EH (cell line): ENCODE measurements at regions not wholly inside any gene's neighbourhood (a gene's known extent, or its start where the extent isn't known, plus 50 kb on each side); places are given as distances from the start of the nearest gene placed in this dataset.
"Not testable (repeated sequence)": the region's sequence is repeated elsewhere in the genome, so short reads cannot be mapped to it uniquely, and the experiment has no call there.

ENCODE experiments used
- DNase-seq: peaks from one replicate; pipeline ENCODE4 v3.0.0-alpha.2; 2015; ENCODE audit warnings: low read depth

DNA sequence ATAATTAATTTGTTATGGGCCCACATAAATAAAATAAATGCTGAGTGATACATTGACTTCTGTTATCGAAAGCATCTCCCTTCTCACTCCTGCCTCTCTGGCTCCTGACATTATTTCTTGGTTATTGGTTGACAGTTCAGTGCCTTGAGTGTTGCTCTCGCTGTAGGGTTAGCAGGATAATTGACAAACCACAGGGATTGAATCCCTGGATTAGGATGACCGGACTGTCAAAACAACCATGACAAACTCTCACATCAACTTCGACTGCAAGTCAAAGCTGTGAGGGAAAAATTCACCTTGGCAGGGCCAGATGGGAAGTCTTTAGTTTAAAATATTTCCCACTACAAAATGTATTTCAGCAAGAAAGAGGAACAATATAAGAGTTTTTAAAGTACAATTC is 245.4 kb upstream of the TFAP2D start:
- DNase-seq = no peak

DNA sequence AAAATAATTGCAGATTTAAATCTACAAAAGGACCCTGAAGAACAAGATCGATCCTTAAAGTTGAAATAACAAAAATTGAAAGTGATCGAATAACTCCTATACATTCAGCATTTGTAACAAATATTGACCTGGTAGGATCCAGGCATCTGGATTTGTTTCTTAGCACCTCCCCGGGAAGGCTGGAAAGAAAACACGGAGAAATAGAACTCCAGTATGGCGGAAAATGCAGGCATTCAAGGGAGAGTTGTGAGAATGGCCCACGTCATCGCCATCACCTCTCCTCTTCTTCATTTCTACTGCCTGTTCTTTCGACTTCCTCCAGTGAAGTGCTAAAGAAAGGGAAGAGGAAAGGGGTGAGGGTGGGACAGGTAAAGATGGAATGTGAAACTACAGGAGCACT is 242.3 kb upstream of the TFAP2D start:
- DNase-seq = no peak

DNA sequence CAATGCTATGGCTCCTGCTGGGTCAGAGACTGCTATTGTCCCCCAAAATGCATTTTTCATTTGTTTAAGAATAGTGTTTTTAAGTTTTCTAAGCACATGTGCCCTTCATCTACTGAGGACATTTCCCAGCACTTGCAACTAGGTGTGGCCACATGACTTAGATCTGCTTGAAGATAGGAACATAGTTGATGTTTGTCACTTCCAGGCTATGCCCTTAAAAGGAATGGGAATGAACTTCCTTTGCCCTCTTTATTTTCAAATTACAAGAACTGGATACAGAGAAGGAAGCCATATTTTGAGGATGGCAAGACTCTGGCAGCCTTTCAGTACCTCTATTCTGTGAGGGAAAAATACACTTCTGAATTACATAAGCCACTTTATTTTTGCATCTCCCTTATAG is 203.0 kb upstream of the TFAP2D start:
- DNase-seq = no peak

GRCh38 chr6:50520326-50521266 is 192.7 kb upstream of the TFAP2D start:
- no peak for DNase-seq

DNA sequence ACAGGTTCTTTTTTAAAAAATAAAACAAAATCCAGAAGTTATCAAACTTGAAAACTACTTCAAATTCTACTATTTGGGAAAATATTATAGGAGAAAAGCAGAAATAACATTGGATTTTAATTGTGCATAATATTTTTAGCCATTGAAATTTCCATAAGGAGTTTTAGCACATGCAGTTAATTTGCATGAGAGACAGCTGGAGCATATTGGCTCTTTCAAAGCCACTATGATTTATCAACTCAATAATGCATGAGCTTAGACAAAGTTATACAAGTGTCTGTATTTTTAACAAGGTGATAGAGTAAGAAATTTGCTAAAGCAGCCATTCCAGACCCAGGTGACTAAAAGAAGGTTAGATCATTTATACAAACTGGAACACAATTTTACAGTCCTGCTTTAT is 189.0 kb upstream of the TFAP2D start:
- no peak for DNase-seq

GRCh38 chr6:50527985-50528384 is 185.3 kb upstream of the TFAP2D start:
- no peak for DNase-seq

GRCh38 chr6:50539447-50539846 is 173.9 kb upstream of the TFAP2D start:
- no peak for DNase-seq

GRCh38 chr6:50541941-50542340 is 171.4 kb upstream of the TFAP2D start:
- DNase-seq = no peak

GRCh38 chr6:50543666-50544065 is 169.7 kb upstream of the TFAP2D start:
- no peak for DNase-seq

DNA sequence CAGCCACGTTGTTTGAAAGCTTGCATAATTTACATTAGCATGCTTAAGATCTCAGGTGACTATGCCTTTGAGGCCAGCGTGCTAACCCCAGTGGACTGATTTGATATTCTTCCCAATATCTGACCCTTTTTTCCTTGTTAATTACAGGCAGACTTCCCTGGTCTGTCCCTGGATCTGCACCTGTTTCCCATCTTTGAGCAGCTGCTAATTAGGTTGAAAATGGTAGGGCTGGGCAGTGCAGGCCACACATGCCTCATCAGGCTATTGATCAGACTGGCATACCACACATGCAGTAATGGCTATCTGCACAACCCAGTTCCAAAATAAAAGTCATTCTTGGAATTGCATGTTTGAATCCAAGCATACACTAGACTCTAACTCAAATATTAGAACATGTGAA is 164.3 kb upstream of the TFAP2D start:
- no peak for DNase-seq

DNA sequence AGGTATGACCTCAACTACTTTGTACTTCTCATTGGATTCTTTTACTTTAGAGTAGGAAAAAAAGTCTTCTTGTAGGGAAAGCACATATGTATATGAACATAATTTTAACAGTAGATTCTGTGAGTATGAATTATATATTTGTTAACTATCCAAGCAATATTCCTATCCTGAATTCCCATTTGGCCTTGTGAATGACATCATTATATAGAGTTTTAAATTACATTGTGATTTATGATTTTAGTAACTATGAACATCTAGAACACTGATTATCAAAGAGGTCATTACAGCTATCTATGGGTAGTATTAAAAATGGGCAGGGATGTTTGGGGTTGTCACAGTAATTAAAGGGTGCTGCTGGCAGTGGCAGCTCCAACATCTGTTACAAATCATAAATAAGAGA is 163.9 kb upstream of the TFAP2D start:
- DNase-seq = no peak

DNA sequence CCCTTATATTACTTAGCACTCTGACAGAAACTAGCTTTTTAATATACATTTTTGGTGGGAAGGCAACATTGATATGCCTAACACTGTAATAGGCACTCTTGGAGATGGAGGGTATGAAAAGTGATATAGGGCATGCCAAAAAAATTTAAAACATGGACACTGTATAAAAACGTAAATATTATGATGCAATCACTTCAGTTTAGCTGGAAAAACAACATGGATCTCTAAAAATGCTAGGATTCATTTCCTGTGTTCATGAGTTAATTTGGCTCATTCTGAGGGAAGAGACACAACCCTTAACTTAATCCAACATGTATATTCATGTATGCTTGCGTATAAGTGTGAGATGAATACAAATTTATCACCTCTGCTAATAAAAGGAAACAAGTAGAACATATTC is 157.3 kb upstream of the TFAP2D start:
- DNase-seq = no peak

- no peak for DNase-seq
Measured at GRCh38 chr6:50565004-50565403, 148.3 kb upstream of the TFAP2D start.

DNA sequence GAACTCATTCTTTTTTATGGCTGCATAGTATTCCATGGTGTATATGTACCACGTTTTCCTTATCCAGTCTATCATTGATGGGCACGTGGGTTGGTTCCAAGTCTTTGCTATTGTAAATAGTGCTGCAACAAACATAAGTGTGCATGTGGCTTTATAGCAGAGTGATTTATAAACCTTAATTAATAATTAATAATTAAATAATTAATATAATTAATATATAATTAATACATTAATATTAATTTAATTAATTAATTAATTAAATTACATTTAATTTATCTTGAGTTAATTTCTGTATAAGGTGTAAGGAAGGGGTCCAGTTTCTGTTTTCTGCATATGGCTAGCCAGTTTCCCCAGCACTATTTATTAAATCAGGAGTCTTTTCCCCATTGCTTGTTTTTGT is 142.1 kb upstream of the TFAP2D start:
- not testable (repeated sequence) for DNase-seq

- DNase-seq = no peak
Measured at GRCh38 chr6:50585441-50586330, 127.6 kb upstream of the TFAP2D start.

DNA sequence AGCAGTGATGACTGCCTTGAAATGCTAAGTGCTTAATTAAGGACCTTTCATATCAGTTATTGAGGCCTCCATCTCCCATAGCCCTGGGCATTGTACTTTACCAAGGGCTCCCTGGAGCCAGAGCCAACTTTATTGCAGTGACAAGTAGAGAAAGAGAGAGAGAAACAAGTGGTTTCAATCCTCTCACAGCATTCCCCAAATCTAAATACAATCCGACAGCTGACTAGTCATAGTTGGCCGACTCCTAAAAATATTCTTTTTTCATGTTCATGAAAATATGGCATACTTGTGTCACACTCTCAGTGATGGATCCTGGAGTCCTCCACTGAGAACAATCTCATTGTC is 127.0 kb upstream of the TFAP2D start:
- no peak for DNase-seq

DNA sequence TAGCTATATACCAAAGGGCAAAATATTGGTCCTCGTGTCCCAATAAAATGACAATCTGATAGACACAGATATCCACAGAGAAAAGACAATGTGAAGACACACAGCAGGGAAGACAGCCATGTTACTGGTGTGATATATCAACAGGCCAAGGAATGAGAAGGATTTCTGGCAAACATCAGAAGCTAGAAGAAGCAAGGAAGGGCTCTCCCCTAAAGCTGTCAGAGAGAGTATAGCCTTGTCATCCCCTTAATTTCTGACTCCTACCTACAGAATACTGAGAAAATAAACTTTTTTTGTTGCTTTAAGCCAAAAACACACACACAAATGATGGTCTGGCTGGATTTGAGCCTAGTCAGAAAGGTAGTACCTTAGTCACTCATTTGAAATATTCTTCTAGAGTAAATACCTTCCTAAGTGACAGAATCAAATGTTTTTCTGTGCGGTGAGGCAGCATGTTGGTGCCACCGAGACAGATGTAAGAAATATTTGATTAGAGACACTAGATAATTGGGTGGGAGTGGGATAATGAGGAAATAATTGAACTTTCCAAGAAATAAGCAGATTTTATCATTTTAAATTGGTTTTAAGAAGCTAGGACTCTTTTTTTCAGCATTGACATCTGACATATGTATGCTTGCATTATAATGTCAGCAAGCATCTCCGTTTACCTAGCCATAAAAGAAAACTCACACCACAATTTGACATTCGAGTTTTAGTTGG is 123.4 kb upstream of the TFAP2D start:
- no peak for DNase-seq

GRCh38 chr6:50591135-50591534 is 122.2 kb upstream of the TFAP2D start:
- DNase-seq = no peak

- DNase-seq = no peak
Measured at GRCh38 chr6:50600280-50600679, 113.0 kb upstream of the TFAP2D start.

- peak; percentile 25 for DNase-seq
Measured at GRCh38 chr6:50602292-50602691, 111.0 kb upstream of the TFAP2D start.

- DNase-seq = no peak
Measured at GRCh38 chr6:50608421-50608820, 104.9 kb upstream of the TFAP2D start.

DNA sequence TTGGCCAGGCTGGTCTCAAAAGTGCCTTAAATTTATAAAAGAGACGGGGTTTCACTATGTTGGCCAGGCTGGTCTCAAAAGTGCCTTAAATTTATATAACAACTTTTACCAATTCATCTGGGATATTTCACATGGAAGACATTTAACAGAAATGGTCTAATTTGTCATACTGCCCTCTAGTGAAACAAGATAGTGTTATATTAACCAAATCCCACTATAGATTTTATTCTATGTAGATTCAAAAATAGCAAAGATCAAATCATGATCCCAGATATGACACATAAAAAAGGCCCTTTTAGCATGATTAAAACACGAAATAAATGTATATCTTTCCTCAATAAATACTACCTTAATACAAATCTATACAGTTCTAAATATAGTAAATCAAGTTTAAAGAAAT is 102.8 kb upstream of the TFAP2D start:
- no peak for DNase-seq

- DNase-seq = no peak
Measured at GRCh38 chr6:50635429-50635828, 77.9 kb upstream of the TFAP2D start.
